ENCODE measurements at regions not wholly inside any gene's neighbourhood (a gene's known extent, or its start where the extent isn't known, plus 50 kb on each side); places are given as distances from the start of the nearest gene placed in this dataset.

GRCh38 chr17:33651686-33652085, 358.6 kb upstream of the ASIC2 start:
- DNase-seq: no peak

GRCh38 chr17:33652731-33653398, 359.8 kb upstream of the ASIC2 start:
- DNase-seq: no peak

GRCh38 chr17:33653399-33653788, 360.3 kb upstream of the ASIC2 start:
- DNase-seq: no peak

GRCh38 chr17:33657181-33657580, 364.1 kb upstream of the ASIC2 start:
- DNase-seq: no peak

- no peak for DNase-seq
Observed at GRCh38 chr17:33661975-33662374, 368.9 kb upstream of the ASIC2 start.

GRCh38 chr17:33664116-33664840, 371.2 kb upstream of the ASIC2 start:
- no peak for DNase-seq

GRCh38 chr17:33667052-33667509, 374.0 kb upstream of the ASIC2 start:
- peak; percentile 23 to 33 (median 25) for DNase-seq

GRCh38 chr17:33667671-33668070, 374.6 kb upstream of the ASIC2 start:
- peak; percentile 60 to 68 (median 62) for DNase-seq

- DNase-seq: no peak
Observed at GRCh38 chr17:33668516-33668915, 375.4 kb upstream of the ASIC2 start.

GRCh38 chr17:33671491-33671890, 378.4 kb upstream of the ASIC2 start:
- DNase-seq: no peak

GRCh38 chr17:33674685-33675084, 381.6 kb upstream of the ASIC2 start:
- peak; percentile 64 to 72 (median 68) for DNase-seq

GRCh38 chr17:33676444-33676843, 383.3 kb upstream of the ASIC2 start:
- no peak for DNase-seq

- DNase-seq: no peak
Observed at GRCh38 chr17:33679595-33679994, 386.5 kb upstream of the ASIC2 start.

- no peak for DNase-seq
Observed at GRCh38 chr17:33680472-33680871, 387.4 kb upstream of the ASIC2 start.

GRCh38 chr17:33682599-33682998, 389.5 kb upstream of the ASIC2 start:
- no peak for DNase-seq

- DNase-seq: no peak
Observed at GRCh38 chr17:33684735-33685134, 391.6 kb upstream of the ASIC2 start.

- peak; percentile 21 to 41 (median 41) for DNase-seq
Observed at GRCh38 chr17:33686171-33686570, 393.1 kb upstream of the ASIC2 start.

GRCh38 chr17:33687831-33688230, 394.7 kb upstream of the ASIC2 start:
- no peak for DNase-seq

- DNase-seq: no peak
Observed at GRCh38 chr17:33688771-33689170, 395.7 kb upstream of the ASIC2 start.

- DNase-seq: no peak
Observed at GRCh38 chr17:33689725-33690124, 396.6 kb upstream of the ASIC2 start.

- DNase-seq: no peak
Observed at GRCh38 chr17:33695431-33695830, 402.3 kb upstream of the ASIC2 start.

- DNase-seq: no peak
Observed at GRCh38 chr17:33696102-33696501, 403.0 kb upstream of the ASIC2 start.

- DNase-seq: no peak
Observed at GRCh38 chr17:33697557-33697956, 404.5 kb upstream of the ASIC2 start.

- no peak for DNase-seq
Observed at GRCh38 chr17:33701910-33702309, 408.8 kb upstream of the ASIC2 start.

- DNase-seq: no peak
Observed at GRCh38 chr17:33704856-33705255, 411.8 kb upstream of the ASIC2 start.

All from suppressor macrophage treated with lipopolysaccharide for 1 hour (primary cell).